HT1080 (cell line): ENCODE measurements at regions not wholly inside any gene's neighbourhood (a gene's known extent, or its start where the extent isn't known, plus 50 kb on each side); places are given as distances from the start of the nearest gene placed in this dataset.
"Not testable (repeated sequence)": the region's sequence is repeated elsewhere in the genome, so short reads cannot be mapped to it uniquely, and the experiment has no call there.

Experiments used
- DNase-seq: peaks from one replicate; pipeline ENCODE4 v3.0.0-alpha.2; 2015; ENCODE audit warnings: low read depth

DNA sequence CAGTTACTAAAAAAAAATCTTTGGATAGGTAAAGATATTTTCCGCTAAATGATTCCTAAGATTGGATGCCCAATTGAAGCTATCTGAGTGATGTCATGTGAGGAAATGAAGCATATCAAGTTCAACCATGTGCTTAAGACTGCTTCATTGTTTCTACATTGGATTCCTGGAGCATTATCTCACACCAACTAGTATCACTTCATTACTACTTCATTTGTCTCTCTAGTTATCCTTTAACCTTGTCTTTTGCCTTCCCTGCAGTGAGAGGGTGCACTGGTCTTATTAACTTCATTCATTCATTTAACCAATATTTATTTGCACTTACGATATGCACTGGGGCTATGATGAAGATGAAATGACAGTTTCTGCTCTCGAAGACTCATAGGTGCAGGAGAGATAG, 198.1 kb downstream of the SLC38A4 start:
- no peak for DNase-seq

DNA sequence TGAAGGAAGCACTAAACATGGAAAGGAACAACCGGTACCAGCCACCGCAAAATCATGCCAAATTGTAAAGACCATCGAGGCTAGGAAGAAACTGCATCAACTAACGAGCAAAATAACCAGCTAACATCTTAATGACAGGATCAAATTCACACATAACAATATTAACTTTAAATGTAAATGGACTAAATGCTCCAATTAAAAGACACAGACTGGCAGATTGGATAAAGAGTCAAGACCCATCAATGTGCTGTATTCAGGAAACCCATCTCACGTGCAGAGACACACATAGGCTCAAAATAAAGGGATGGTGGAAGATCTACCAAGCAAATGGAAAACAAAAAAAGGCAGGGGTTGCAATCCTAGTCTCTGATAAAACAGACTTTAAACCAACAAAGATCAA, 206.3 kb downstream of the SLC38A4 start:
- not testable (repeated sequence) for DNase-seq

DNA sequence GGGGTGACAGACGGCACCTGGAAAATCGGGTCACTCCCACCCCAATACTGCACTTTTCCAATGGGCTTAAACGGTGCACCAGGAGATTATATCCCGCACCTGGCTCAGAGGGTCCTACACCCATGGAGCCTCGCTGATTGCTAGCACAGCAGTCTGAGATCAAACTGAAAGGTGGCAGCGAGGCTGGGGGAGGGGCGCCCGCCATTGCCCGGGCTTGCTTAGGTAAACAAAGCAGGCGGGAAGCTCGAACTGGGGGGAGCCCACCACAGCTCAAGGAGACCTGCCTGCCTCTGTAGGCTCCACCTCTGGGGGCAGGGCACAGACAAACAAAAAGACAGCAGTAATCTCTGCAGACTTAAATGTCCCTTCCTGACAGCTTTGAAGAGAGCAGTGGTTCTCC, 208.1 kb downstream of the SLC38A4 start:
- not testable (repeated sequence) for DNase-seq

DNA sequence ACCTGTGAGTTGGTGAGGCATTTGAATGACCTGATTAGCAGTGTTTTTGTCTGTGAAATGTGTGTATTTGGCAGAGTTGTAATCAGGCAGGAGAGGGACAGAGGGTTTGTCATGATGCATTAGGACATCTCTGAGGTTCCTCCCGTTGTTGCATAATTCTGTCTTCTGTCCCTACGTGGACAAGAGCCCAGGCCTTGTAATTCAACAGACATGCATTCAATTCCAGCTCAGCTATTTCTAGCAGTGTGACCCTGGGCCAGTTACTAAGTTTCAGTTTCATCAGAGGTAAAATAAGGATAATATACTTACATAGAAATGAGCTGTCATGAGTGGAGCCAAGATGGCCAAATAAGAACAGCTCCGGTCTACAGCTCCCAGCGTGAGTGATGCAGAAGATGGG, 208.6 kb downstream of the SLC38A4 start:
- no peak for DNase-seq

DNA sequence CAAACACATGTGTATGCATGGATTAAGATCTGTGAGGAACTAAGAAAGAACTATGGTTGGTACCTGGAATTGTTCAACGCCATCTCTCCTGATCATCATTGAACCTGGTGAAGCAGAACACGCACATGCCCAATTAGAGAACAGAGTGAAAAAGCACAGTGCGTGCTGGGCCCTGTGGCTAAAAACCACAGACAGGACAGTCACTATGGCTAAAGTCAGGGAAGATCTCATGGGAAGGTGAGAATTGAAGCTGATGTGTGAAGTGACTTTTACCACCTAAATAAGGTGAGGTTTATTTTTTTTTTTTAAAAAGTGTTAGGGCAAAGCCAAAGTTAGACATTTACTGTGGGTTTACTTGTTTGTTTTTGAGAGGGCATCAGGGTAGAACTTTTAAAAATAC, 215.0 kb downstream of the SLC38A4 start:
- no peak for DNase-seq

DNA sequence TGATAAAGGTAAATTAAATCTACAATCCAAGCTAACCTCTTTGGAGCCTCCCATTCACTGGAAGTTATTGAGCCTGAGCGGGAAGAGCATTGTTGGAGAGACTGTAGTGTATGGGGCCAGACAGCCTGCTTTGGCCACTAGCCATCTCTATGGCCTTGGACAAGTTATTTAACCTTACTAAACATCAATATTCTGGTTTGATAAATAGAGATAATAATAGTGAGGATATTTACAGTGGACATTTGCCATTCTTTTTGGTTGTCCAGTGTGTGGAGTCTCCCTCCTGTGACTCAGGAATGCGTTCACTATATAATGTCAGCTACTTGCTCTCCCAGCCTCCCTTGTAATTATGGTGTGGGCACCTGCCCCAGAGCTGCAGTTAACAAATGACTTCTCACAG, 216.1 kb downstream of the SLC38A4 start:
- DNase-seq = no peak

DNA sequence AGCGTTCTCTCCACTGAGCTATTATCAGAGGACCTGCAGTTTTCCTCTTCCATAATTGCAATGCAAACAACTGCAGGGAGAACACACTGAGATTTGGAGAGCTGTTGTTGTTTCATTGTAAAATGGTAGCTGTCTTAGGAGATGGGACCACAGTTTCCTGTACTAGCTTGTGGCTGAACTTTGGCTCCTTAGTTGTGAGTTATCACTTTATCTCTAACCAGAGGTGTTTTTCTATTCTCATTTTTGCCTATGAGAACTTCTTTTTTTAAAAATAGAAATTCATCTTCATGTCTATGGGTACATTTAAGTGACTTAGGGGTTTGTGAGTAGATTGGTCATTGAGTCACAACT, 216.5 kb downstream of the SLC38A4 start:
- DNase-seq = no peak

DNA sequence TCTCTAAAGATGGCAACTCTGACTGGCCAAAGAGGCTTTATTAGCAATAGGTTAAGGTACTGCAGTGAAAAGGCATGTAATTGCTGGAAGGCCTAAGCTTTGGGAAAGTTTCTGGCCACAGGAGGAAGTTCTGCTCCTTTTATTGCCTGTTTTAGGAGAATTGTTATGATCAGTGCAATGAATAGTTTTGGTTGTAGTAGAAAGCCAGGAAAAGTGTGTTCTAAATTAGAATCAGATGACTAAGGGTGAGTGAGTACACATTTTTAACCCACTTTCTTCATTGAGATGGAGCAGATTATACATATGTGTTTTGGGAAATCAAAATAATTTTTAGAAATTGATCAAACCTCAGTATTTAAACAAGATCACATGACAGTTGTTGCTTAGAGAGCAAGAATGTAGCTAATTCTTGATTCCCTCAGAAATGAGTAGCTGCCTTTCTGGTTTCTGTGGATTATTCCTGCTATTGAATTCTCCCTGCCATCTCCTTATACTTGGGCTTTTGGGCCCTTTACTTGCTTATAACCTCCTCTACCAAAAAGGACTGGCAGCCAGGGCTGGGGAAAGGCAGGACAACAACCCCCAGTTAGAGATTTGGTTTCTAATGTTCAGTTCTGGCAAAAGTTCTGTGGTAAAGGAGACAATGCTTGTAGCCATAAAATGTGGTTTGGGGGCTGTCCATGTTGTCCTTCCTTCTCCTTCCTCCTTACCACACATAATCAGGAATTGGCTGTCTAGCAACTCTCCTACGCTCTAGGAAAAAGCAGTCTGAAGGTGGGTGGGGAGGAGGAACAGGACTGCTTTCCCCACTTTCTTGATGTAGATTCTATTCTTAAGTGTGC, 217.1 kb downstream of the SLC38A4 start:
- peak; percentile 28 for DNase-seq

DNA sequence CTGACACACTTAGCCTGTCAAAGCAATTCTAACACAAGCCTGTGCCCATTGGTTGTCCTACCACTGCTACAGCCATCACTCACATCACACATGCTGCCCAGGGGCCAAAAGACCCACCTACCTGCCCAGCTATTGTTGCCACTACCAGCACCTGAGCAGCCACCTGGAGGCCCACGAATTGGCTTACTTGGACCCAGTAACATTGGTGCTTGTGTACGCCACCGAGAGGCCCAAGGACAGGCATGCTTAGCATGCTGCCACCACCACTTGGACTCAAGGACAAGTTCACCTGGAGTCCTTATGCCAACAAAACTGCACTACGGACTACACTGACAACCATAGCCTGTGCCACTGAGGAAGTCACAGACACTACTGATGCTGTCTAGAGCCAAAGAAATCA, 221.1 kb downstream of the SLC38A4 start:
- DNase-seq = no peak

DNA sequence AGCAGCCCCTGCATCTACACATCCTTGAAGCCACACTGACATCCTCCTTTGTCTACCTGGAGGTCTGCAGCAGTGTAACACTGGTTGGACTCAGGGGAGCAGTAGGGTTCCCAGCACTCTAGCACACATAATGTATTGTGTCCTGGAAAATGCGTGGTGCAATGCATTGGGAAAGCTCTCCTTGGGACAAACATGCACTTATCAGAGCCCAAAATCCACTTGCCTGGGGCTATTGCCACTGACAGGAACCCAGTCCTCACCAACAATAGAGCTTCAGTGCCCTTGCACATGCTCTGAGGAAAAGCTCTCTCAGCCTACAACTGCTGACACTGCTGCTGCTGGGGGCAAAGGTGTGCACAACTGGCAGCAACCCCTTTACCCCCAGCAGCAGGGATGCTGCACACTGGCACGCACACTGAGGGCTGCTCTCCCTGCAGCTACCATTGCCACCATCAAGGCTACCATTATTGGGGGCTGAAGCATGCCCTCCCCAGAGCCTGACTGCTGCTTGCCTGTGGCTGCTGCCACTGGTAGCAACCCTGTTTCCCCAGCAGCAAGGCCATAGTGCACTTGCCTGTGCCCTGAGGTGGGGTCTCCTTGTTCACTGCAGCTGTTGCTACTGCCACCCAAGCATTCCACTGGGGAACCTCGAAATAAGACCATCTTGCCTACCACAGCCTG, 221.9 kb downstream of the SLC38A4 start:
- DNase-seq = no peak

DNA sequence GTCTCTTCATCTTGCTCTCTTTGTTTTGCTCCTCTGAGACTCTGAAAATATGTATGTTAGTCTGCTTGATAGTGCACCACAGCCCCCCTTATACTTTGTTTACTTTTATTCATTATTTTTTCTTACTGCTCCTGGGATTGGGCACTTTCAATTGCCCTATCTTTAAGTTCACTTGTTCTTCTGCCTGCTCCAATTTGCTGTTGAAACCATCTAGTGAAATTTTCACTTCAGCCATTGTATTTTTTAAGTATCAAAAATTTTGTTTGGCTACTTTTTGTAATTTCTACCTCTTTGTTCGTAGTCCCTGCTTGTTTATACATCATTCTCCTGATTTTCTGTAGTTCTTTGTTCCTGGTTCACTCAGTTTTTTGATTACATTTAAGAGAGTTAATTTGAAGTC, 223.3 kb downstream of the SLC38A4 start:
- no peak for DNase-seq

DNA sequence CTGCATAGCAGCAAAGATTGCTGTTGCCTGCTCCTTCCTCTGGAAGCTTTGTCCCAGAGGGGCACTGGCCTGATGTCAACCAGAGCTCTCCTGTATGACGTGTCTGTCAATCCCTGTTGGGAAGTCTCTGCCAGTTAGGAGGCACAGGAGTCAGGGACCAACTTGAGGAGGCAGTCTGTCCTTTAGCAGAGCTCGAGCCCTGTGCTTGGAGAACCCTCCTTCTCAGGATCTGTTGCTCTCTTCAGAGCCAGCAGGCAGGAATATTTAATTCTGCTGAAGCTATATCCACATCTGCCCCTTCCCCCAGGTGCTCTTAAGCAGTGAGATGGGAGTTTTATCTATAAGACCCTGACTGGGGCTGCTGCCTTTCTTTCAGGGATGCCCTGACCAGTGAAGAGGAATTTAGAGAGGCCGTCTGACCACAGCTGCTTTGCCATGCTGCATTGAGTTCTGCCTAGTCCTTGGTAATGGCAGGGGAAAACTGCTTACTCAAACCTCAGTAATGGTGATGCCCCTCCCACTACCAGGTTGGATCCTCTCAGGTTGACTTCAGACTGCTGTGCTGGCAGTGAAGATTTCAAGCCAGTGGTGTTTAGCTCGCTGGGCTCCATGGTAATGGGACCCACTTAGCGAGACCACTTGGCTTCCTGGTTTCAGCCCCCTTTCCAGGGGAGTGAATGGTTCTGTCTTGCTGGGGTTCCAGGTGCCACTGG, 218.6 kb upstream of the SLC38A2 start:
- no peak for DNase-seq

DNA sequence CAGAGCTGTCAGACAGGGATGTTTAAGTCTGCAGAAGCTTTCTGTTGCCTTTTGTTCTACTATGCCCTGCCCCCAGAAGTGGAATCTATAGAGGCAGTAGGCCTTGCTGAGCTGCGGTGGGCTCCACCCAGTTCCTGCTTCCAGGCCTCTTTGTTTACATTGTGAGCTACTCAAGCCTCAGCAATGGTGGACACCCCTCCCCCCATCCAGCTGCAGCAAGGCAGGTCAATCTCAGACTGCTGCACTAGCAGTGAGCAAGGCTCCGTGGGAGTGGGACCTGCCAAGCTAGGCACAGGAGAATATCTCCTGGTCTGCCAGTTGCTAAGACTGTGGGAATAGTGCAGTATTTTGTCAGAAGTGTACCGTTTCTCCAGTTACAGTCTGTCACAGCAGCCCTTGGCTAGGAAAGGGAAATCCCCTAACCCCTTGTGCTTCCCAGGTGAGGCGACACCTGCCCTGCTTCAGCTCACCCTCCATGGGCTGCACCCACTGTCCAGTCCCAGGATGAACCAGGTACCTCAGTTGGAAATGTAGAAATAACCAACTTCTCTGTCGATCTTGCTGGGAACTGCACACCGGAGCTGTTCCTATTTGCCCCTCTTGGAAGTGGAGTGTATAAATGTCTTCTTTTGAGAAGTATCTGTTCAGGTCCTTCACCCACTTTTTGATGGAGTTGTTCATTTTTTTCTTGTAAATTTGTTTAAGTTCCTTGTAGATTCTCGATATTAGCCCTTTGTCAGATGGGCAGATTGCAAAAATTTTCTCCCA, 213.5 kb upstream of the SLC38A2 start:
- peak; percentile 87 for DNase-seq

DNA sequence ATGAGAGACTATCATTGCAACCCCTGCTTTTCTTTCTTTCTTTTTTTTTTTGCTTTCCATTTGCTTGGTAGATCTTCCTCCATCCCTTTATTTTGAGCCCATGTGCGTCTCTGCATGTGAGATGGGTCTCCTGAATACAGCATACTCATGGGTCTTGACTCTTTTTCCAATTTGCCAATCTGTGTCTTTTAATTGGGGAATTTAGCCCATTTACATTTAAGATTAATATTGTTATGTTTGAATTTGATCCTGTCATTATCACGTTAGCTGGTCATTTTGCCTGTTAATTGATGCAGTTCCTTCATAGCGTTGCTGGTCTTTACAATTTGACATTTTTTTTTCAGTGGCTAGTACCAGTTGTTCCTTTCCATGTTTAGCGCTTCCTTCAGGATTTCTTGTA, 211.5 kb upstream of the SLC38A2 start:
- not testable (repeated sequence) for DNase-seq

DNA sequence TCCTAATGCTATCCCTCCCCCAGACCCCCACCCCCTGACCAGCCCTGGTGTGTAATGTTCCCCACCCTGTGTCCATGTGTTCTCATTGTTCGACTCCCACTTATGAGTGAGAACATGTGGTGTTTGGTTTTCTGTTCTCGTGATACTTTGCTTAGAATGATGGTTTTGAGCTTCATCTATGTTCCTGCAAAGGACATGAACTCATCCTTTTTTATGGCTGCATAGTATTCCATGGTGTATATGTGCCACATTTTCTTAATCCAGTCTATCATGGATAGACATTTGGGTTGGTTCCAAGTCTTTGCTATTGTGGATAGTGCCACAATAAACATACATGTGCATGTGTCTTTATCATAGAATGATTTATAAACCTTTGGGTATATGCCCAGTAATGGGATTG, 209.4 kb upstream of the SLC38A2 start:
- not testable (repeated sequence) for DNase-seq

DNA sequence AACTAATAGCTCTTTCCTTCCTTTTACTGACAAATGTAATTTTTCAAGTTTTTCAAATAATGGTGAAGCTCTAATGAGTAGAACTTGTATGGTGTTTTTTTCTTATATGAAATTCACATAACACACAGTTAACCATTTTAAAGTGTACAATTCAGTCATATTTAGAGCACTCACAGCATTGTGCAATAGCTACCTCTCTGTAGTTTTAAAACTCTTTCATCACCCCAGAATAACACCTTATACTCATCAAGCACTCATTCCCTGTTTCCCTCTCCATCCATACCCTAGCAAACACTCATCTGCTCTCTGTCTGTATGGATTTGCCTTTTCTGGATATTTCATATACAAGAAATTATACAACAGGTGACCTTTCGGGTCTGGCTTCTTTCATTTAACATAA, 207.9 kb upstream of the SLC38A2 start:
- DNase-seq = no peak

DNA sequence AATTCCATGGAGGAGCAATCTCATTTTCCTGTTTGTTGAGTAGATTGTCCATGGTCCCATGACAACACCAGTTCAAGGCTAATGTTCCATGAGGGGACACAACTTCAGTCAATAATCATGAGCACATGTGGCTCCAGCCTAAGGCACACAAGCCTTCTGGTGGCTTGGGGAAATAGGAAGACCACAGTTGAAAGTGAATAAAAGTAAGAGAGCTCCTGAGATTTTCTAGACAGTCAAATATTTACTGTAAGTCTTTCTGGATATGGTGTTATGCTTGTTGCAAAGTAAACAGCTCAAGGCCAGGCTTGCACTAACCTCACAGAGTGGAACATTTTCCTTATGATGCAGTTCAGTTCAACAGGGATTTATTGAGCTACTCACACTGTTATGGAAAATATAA, 206.9 kb upstream of the SLC38A2 start:
- no peak for DNase-seq

DNA sequence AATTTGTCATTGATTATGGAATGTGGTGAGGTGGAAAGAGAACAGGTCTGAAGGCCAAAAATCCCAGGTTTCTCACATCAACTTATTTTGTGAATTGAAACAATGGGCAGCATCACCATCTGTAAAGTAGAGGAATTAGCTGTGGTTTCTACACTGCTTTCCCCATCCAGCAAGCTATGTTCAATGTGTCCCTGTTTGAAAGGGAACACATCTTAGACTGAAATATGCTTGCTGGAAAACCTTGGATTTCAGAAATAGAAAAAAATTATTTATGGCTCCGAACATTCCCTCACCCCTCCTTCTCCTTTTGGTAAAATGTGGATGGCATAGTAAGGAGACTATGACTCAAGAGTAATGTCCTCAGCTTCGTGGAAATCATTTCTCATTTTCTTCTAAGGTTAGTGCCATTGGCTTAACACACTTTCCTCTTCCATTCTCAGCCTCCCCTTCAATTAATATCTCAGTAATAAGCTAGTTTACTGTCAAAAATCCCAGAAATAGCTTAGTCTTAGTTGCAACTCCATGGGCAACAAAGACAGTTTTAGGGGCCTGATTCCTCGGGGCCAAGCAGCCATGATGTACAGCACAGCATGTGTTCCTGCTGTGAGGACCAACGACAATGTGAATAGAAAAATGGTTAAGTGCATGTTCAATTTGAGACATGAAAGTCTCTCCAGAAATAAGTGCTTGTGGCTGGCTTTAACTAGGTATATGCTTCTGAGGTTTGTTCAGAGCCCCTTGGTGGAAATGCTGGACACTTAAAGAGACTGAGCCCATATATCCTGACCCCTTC, 205.8 kb upstream of the SLC38A2 start:
- no peak for DNase-seq

DNA sequence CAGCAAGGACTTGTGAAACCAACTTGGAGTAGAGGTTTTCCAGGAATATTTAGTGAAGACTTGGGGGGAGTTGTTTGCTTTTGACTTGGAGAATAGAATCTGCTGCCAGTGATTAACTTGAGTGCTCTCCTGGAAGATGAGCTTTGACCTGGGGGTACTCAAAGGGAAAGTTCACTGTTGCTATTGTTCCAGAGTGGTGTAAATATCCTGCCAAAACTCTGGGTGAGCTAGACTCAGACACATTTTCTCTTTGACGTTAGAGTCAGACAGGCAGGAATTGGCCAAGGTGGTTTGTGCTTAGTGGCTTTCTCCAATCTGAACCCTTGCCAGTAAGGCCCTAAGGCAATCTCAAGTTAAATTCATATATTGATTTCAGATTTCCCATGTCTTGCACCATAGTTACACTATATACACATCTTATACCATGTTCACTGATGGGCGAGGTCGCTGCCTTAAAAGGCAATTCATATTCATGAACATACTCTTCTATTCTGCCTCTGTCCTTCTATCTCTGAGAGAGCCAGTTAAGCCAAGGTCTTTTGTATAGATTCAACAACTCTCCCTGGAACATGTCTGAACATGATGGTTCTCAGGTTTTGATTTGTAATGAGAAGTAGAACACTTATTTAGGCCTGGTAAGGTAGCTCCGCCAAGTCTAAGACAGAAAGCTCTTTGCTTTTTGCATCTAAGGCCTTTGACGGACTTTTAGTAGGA, 204.6 kb upstream of the SLC38A2 start:
- no peak for DNase-seq

DNA sequence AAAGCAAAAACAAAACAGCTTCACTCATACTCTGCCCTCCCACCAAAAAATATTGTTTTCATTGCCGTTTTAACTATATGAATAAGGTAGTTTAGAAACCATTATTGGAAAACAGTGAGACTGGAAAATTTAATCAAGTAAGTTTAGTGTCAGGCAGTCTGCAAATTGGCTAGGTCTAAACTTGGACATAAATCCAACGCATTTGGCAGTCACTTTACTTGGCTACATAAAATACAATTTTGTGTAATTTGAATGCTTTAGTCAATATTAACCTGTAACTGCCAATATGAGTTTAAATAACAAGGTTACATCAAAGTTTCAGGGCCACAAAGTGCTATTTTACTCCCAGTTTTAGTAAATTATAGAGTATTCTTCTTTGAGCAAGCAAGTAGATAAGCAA, 202.3 kb upstream of the SLC38A2 start:
- no peak for DNase-seq
